HK-2 (cell line): ENCODE measurements at regions not wholly inside any gene's neighbourhood (a gene's known extent, or its start where the extent isn't known, plus 50 kb on each side); places are given as distances from the start of the nearest gene placed in this dataset.

Experiments used
- DNase-seq: peaks from one replicate; pipeline ENCODE4 v3.0.0-alpha.2; 2018; ENCODE audit not compliant: unreplicated experiment

DNA sequence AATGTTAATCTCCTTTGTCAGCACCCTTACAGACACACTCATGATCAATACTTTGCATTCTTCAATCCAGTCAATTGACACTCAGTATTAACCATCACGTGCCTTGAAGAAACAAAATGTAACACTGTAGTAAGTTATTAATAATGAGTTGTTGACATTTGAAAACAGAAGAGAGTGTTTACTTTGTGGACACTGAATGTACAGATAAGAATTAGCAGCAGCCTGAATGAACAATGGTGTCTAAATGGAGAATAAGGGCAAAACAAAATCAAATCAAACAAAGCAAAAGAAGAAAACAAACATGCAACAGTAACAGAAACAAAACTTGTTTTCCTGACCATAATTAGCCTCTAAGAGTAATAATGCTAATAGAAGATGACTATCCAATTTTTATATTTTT is 1191.1 kb upstream of the MIR17HG start:
- no peak for DNase-seq

DNA sequence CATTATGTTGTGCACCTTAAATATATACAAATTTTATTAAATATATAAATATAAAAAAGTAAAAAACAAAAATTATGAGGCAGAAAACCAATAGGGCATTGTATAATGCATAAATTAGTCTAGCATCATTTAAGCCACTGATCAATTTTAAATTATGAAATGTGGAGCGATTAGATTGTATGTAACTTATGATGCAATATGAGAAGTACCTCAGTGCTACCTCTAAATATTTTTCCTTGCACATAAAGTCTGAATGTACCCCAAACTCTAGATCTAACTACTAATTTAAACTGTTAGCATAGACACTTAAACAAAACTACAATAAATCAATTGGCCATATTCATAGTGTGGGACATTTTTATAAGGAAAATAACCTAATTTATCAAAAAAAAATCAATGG is 1178.5 kb upstream of the MIR17HG start:
- no peak for DNase-seq

DNA sequence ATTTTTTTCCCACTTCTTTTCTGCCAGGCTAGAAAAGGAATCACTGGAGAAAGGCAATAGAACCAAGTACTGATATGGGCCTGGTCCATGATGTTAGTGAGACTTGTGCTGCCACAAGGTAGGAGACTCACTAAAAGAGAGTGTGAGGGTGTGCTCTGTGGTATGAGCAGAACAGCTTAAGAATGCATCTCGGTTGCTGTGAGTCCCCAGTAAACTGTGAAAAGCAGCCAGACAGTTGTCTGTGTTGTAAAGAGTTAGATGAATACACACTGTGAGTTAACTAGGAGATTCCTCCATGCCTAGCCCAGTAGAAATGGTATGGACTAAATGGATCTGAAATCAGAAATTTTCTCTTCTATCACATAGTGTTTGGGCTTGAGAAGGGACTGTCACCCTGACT is 1177.3 kb upstream of the MIR17HG start:
- DNase-seq = no peak

DNA sequence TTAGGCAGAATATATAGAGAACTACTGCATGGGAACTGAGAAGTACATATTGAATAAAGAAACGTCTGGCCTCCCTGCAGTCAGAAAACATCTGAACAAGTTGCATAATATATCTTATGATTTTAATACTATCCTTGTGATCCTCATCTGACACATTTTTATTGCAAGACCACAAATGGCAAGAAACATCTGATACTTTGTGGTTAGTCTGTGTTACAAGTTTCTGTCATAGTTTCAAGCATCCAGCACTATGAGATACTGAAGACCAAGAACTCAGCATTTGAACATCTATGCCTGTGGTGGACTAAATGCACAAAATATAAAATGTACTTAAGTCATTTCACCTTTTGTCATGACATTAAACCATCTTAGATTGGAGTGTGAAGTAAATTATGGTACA is 1175.8 kb upstream of the MIR17HG start:
- DNase-seq = no peak

DNA sequence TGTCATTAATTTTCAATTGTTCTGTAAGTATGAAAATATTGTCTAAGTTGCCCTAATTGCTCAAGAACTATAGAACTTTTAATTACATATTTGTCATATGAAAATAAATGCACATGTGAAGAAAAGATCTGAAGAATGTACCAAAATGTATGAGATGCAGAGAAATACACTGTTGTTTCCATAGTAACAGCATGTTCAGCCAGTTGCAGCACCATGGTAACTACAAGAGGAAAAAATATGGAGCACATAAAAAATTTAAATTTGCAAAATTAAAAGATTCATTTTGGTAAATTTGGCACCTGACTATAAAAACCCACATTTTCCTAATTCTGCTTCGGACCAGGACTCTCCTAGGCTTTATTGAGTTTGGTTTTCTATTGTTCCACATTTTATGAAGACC is 1170.0 kb upstream of the MIR17HG start:
- no peak for DNase-seq

DNA sequence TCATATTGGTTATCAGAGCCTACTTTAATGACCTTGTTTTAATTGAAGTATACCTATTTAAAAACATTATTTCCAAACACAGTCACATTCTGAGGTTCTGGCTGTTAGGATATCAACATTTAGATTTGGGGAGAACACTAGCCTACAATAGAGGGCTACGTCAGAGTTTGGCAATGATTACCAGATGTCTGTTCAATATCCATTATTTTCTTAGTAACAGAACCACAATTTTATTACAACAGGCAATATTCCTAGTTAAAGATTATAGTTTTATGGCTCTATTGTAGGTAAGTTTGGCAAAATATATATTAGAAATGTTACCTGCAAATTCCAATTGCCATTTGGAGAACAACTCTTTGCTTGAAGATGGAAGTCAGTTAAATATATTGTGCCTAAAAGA is 1163.1 kb upstream of the MIR17HG start:
- no peak for DNase-seq

DNA sequence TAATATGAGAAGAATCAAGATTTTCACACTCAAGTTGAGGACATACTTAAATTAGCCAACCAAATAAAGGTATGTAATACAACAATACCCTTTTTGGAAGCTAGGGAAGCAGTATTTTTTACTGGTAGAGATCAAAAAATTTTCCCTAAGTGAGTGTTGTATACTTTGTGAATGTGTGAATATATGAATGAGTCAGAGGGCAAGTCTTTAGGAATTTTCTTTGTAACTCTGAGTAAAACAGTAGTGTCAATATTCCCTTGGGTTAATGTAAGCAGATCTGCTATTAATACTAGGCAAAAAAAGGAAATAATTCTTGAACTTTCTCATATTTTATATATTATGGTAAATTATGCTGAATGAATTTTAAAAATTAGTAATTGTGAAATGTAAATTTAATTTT is 1161.8 kb upstream of the MIR17HG start:
- no peak for DNase-seq

DNA sequence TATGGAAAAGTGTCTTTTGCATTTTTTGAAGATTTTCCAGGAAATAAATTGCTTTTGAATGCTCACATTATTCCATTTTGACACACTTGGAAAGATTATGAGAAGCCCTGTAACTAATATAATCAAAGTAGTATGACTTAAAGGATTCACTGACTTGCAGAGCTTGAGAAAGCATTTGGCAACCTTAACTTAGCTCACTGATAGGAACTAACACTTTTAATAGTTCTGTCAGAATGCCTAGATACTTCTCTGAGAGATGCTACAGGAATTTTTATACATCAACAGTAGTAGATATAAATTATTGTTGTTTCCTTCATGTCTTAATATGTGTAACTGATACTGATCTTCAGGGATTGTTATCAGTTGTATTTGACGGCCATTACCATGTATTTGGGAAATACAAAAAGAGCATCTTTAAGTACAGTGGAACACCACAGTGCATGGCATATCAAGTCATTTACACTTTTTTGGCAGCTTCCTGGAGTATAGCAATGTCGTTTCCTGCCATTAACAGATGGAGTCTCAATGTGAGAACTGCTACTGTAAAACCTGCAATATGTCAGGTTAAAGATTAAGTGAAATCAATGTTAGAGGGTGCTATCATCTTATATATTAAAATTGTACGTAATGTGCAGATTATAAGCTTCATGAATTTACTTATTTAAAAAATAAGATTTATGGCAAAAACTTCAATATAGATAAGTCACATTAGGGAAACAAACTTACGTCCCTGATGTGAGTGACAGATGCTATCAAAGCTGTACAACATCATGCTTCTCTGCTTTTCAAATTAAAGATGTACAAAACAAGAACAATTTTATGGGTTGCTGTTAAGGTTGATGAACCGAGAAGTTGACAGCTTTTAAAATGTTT is 1159.8 kb upstream of the MIR17HG start:
- DNase-seq = no peak

DNA sequence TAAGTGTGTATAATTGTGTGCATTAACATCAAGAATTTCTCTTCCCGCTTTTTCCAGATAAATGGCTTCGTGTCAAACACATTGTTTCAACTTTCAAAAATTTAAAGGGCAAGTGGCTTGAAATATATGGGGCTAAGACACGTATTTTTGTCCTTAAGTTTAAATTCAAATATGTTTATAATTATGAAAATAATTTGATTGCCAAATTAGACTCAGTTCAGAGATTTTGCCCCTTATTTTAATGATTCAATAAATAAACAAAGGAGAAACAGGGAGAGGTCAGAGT is 1159.2 kb upstream of the MIR17HG start:
- DNase-seq = no peak

DNA sequence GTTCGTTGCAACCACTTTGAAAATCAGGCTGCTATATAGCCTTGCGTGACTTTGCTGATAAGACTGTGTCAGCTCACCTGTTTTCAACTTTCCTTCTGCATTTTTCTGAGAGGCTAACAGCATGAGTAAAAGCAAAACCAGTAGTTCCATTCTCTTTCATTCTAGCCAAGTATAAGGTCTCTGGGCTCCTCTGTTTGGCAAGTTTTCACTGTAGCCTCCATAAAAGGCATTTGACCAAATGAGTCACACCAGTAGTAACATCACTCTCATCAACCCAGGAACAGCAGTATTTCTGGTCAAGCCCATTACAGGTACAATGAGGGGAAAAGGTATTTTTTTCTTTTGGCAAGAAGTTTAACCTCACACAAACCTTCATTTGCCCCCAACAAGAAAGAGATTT is 1149.8 kb upstream of the MIR17HG start:
- DNase-seq = no peak

DNA sequence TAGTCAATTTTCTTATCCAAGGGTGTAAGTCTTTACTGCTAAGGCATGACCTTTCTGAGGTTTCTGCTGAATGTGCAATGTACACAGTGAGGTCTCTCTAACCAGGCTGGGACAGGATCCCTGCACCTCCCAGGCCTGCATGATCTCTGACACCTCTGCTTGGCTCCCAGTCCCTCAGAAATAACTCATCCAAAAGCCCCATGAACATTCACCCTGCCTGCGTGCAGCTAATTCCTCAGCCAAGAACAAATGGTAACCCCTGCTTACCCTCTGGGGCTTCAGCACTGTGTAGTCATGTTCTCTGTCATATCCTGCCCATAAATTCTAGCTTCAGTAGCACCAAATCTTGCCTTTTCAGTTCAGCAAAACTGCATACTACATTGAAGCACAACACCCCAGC is 1146.3 kb upstream of the MIR17HG start:
- DNase-seq = no peak

DNA sequence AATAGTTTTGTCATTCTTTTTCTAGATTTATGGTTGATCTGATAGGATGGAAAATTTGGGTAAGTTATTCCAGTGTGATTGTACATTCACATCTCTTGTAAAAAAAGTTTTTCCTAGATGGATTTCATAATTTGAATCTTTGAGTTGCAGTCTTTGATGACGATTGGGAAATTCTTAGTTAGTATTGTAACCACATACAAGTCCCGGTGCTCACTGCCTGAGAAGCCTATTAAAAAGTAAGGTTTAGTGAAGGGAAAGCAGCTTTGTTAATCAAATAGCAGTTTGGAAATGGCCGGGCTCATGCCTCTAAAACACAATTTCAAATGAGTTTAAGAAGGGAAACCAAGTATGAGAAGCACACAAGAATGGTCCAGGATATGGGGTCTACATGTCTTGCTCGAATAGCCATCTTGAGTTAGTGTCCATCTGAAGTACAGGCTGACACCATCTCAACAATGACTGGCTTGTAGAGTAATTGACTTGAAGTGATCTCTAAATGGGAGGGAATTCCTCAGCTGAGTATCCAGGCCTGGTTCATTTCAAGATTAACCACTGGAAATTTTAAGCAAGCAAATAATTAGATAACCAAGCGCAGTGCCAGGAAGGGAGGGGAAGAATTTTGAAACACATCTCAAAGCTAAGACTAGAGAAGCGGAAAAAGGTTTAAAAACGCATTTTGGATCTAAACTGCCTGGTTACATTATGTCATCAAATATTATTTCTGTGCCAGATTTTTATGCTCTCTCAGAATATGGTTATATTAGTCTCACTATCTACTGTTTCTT is 1145.6 kb upstream of the MIR17HG start:
- no peak for DNase-seq

DNA sequence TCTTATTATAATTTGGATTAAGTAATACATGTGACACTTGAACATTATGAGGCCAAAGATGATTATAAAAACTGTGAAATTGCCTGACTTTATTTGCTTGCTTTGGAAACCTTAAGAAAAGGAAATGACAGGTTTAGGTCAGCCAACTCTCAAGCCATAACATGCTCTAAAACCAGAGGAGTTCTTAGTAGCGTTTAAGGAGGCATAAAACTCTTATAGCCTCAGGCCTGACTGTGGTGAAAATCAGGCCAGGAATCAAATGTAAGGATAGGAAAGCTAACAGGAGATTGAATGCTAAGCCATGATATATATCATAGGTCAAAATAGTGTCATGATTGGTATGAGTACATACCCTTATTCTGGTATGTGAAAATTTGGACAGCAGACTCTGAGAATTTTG is 1142.4 kb upstream of the MIR17HG start:
- DNase-seq = no peak

DNA sequence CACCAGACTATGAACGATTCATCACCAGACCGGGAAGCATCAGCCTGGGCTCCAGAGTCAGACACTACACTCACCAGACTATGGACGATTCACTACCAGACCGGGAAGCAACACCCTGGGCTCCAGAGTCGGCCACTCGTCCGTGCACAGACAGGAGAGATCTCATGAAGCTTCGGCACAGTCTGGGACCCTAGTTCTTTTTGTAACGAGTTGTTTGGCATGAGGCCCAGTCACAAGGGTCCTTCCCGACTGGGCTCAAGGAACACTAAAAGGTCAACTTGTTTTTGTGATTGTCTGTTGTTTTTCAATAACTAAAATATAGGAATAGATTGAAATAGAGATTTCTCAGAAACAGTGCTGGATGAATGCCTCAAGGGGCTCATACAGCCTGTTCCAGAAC is 1141.6 kb upstream of the MIR17HG start:
- DNase-seq = no peak

DNA sequence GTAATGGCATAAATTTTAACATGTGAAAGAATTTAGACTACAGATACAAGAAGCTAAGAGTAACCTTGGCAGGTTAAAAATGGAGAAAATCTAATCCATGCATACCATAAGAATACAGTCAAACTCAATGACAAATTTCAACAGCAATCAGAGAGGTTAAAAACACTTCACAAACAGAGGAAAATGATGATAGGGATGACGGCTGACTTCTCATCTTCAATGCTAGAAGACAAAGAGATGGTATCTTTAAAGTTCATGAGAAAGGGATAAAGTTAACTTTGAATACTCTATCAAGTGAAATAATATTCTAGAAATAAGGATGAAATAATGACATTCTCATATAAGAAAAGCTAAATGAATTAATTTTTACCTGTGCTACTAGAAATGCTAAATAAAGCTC is 1130.2 kb upstream of the MIR17HG start:
- DNase-seq = no peak

DNA sequence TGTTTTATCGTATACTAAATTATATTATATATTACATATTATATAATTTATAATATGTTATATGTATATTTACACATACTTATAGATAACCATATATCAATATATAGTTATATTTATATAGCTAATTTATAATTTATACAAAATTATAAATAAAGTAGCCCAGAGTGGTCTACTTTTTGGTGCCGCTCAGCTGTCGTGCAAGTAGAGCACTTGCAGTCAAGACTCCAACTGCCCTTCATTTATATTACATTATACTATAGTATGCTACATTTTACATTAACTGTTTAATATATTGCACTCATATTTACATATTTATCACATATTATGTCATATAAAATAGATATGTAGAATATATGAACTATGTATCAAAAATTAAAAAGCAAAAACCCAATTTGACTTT is 1124.7 kb upstream of the MIR17HG start:
- no peak for DNase-seq

DNA sequence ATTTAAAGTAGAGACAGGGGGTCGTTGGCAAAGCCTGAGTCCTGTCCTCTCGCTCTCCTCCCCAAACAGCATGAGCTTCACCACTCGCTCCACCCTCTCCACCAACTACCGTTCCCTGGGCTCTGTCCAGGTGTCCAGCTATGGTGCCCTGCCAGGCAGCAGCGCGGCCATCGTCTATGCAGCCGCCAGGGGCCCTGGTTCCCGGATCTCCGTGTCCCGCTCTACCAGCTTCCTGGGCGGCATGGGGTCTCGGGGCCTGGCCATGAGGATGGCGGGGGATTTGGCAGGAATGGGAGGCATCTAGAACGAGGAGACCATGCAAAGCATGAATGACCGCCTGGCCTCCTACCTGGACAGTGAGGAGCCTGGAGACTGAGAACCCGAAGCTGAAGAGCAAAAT is 1117.2 kb upstream of the MIR17HG start:
- DNase-seq = no peak

DNA sequence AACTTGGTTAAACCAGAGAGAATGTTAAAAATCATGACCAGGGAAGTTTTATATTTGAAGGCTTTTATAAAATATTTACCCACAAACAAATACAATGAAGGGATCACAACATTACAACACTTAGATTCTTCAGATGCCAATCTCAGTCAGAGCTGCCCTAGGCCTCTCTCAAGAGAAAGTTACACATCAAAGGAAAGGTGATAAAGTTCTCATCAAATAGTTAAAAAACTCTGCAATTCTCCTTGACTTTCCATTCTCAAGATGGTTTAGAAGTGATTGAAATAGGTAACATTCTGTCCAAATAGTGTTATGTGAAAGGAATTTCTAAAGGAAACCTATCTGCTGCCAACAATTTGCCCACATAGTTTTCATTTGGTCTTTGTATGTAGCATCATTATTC is 1115.2 kb upstream of the MIR17HG start:
- no peak for DNase-seq

DNA sequence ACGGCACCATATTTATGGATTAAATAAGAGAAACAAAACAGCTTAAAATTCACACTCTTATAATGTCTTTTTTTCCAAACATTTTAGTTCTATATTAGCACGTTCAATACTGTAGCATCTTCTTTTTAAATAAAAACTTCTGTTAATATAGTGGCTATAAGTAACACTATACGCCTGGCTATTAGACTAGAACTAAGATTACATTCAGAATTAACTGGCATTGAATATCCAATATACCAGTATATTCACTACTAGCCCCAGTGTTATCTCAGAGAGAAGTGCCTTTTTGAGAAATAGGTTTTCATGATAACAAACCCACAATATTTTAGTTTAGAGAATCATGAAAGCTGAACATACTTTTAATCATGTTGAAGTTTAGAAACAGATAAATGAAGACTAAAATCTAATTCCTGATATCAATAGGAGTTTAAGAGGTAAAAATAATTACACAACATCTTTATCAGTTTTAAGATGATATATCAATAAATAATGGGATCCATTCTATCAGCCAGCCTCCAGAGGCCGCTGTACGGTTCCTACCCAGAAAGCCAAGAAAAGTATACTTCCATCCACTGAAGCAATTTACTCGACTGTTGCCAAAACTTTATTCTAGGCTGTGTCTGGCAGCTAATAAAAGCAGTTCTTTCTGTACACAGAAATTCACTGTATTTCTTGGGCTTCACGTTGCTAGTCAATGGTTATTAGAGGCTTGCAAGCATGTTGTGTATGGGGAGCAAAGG is 1113.4 kb upstream of the MIR17HG start:
- no peak for DNase-seq

DNA sequence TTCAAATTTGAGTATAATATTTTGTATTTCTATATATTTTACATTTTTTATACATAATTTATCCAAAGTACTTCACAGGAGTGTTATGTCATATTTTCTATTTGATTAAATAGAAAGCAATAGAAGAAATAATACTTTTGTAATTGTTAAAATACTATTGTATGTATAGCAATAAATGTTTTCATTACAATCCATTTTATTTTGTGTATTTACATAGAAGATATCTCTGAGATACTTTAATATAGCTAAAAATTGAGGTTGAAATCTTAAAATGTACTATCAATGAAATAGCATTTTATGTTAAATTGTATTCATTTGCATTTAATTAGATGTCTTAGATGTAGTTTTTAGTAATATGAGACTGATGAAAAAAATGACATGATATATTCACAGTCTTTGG is 1109.6 kb upstream of the MIR17HG start:
- no peak for DNase-seq

DNA sequence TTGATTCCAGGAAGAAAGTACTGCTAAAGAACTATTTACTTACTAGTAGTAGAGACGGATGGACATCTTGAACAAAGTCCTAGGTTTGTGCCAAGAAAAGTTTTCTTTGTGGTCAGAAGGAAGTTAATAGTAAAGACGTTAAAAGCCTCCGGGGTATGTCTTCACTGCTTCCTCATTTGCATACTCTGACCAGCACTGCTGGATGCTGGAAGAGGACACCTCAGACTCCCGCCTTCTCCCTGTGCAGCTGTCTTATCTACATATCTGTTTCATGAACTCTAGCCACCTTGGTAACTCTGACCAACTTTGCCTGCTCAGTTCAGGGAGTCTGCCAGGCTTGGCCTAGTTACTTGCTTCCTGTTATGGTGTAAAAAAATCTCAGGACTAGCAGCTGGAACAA is 1109.1 kb upstream of the MIR17HG start:
- no peak for DNase-seq

DNA sequence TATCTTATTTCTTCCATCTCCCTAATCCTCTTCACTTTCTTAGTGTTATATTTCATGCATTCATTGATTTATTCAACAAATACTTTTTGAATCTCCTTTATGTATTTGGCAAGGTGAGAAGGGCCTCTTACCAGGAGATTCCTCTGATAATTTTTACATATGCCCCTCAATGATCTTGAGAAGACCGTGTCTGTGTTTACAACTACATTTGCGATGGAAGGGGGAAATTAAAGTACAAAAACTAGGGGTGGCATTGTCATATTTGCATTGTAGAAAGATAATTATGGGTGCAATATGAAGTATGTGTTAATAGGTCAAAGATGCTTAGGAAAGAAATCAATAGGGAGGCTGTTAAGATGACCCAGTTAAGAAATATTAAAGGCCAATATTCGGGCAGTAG is 1108.4 kb upstream of the MIR17HG start:
- DNase-seq = no peak

DNA sequence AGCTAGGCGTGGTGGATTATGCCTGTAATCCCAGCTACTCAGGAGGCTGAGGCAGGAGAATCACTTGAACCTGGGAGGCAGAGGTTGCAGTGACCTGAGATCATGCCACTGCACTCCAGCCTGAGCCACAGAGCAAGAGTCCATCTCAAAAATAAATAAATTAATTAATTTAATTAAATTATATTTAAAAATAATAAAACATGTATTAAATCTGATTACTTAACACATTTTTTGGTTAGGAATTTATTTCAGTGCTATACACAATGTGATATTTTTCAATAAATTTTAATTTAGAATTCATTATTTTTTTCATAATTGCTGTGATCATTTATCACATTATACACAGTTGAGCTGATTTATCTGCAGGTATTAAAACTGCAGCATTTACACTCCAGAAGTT is 1101.5 kb upstream of the MIR17HG start:
- no peak for DNase-seq
